ENCODE measurements at regions not wholly inside any gene's neighbourhood (a gene's known extent, or its start where the extent isn't known, plus 50 kb on each side); places are given as distances from the start of the nearest gene placed in this dataset.

GRCh38 chr11:116187026-116187425, 585.8 kb downstream of the BUD13 start:
- TF ChIP-seq EZH2 (IDR thresholded peaks at IDR 0.05; ENCODE audit: low read depth, unreplicated experiment) (no peak), CREB1 (CRISPR knock-in tag; IDR thresholded peaks at IDR 0.05; ENCODE audit: low read depth) (no peak), POLR2AphosphoS5 (IDR thresholded peaks at IDR 0.05; ENCODE audit: low read depth) (no peak), CTCF (conservative IDR thresholded peaks at IDR 0.05; ENCODE audit: low read depth in 2 of 2) (no peak), ZNF462 (CRISPR knock-in tag; IDR thresholded peaks at IDR 0.05) (no peak), ZNF331 (CRISPR knock-in tag; IDR thresholded peaks at IDR 0.05; ENCODE audit: low read depth) (no peak), REST (IDR thresholded peaks at IDR 0.05; ENCODE audit: unreplicated experiment) (no peak), ETS1 (IDR thresholded peaks at IDR 0.05) (no peak), EZH2phosphoT487 (IDR thresholded peaks at IDR 0.05; ENCODE audit: unreplicated experiment) (no peak), ZNF114 (CRISPR knock-in tag; IDR thresholded peaks at IDR 0.05) (no peak), STAT1 (IDR thresholded peaks at IDR 0.05; ENCODE audit: unreplicated experiment) (no peak), JUNB (IDR thresholded peaks at IDR 0.05; ENCODE audit: unreplicated experiment) (no peak), NANOG (IDR thresholded peaks at IDR 0.05; ENCODE audit: borderline replicate concordance) (no peak)
- DNase-seq (ENCODE audit: low spot score), result no peak
- Histone ChIP-seq H3K27ac (ENCODE audit: low read depth) (no peak overlapping the region), H3K79me2 (replicated peaks; ENCODE audit: insufficient read depth) (no peaks in the 10 kb centered on the region), H4K20me1 (replicated peaks; ENCODE audit: insufficient read depth) (no peaks in the 10 kb centered on the region), H3K4me1 (ENCODE audit: insufficient read depth) (peaks cover 20% of the 10 kb centered on the region), H3K36me3 (ENCODE audit: insufficient read depth) (no peaks in the 10 kb centered on the region), H3K9me2 (ENCODE audit: insufficient read depth) (no peaks in the 10 kb centered on the region), H3K27me3 (ENCODE audit: insufficient read depth) (peaks cover 2% of the 10 kb centered on the region), H3K4me2 (no peak overlapping the region), H3F3A (replicated peaks; ENCODE audit: low read depth) (no peaks in the 10 kb centered on the region), H2AFZ (no peak overlapping the region), H3K4me3 (no peak overlapping the region)
- ATAC-seq, result no peak
- Mint-ChIP-seq H3K4me1 (peaks cover 29% of the 10 kb centered on the region), H3K27me3 (ENCODE audit: insufficient read depth, low read depth, poor library complexity) (peaks cover 5% of the 10 kb centered on the region), H3K4me3 (no peak overlapping the region), H3K27ac (no peak overlapping the region), H3K36me3 (ENCODE audit: low read depth) (no peaks in the 10 kb centered on the region), H3K9me3 (no peaks in the 10 kb centered on the region)
